NCI-H2029 (cell line): ENCODE measurements at regions not wholly inside any gene's neighbourhood (a gene's known extent, or its start where the extent isn't known, plus 50 kb on each side); places are given as distances from the start of the nearest gene placed in this dataset.

Experiments used
- DNase-seq: peaks from one replicate; lab custom pipeline; 2025; lab: John Stamatoyannopoulos, UW

DNA sequence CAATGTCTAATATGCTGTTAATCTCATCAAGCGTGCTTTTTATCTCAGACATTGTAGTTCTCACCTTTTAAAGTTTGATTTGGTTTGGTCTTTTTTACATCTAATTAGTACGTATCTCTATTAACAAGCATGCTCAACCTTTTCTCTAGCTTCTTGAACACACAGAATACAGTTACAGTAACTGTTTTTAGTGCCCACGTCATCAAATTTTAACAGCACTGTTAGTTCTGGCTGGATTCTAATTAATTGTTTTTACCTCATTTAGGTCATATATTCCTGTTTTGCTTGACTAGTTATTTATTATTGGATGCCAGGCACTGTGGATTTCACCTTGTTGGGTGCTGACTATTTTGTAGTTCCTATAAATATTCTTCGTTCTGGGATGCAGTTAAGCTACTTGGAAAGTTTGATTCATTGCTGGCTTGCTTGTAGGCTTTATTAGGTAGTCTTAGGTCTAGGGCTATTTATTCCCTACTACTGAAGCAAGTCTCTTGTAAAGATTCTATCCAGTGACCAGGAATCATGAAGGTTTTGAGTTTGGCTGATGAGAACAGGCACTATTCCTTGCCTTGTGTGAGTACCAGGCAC, 263.0 kb downstream of the ETAA1 start:
- no peak for DNase-seq

DNA sequence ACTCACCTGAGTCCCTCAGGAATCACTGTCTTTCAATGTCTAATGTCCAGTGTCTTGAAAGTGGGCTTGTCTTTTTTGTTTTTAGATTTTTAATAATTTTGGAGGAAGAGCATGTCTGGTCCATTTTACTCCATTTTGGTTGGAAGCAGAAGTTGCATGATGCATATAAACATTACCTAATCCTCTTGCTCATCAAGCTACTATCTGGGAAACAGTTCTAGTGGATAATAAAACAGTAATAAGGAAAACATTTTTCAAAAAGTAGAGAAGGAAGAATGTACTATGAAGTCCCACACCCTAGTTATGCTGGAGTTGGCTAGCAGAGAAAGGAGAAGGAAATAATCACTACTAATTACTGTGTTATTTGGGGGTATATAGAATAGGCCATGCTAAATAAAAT, 263.7 kb downstream of the ETAA1 start:
- no peak for DNase-seq

DNA sequence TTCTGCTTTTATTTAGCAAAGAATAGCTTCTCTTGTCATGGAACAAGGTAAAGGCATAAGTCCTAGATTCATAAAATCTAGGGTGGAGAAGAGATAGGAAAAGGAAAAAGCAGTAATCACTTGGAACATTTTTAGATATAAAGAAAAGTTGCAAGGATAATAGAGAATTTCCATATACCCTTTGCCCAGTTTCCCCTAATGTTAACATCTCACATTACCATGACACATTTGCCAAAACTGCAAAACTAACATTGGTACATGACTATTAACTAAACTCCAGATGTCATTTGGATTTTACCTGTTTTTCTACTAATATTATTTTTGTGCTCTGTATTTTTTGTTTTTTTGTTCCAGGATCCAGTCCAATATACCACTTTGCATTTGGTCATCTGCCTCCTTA, 265.1 kb downstream of the ETAA1 start:
- DNase-seq = no peak

DNA sequence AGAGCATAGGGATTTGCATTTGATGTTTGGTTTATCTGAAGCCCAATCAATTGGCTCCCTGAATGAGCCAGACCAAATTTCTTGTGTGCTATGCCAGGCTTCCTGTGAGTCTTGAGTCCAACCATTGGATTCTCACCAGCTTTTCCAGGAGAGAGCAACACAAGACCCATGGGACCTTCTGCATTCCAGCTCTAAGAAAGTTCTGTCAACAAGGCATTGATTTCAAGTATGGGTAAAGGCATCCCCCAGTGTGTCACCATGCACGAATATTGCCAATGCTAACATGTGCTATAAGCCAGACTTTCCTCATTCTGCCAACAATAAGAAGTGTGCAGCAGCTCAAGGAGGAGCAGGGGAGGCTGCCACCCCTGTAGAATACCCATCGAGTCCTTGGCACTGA, 266.6 kb downstream of the ETAA1 start:
- no peak for DNase-seq

DNA sequence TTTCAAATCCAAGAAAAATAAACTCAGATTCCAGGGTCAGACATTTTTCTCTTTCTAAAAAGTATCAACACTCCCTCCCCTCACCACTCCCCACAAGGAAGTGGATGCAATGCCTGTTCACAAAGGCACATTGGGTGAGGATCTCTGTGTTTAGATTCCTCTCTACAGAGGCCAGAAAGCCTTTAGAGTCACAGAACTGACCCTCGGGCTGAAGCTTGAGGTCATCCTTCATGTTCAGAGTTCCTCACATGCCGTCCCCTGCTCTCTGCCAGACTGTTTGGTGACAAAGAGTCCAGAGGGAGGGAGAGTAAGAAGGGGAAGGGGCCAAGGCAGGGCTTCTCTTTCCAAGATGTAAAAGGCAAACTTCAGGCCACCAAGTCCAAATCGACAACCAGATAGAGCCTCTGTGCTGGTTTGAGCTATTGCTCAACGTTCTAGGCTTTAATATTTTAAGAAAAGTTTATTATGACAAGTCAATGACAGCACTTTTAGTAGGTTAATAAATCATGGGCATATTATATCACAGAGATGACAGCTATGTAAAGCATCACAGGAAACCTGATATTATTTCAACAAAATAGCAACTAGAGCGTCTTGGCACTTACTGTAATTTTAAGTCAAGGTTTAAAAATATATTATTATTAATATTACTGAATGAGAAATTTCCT, 269.4 kb downstream of the ETAA1 start:
- DNase-seq = no peak

DNA sequence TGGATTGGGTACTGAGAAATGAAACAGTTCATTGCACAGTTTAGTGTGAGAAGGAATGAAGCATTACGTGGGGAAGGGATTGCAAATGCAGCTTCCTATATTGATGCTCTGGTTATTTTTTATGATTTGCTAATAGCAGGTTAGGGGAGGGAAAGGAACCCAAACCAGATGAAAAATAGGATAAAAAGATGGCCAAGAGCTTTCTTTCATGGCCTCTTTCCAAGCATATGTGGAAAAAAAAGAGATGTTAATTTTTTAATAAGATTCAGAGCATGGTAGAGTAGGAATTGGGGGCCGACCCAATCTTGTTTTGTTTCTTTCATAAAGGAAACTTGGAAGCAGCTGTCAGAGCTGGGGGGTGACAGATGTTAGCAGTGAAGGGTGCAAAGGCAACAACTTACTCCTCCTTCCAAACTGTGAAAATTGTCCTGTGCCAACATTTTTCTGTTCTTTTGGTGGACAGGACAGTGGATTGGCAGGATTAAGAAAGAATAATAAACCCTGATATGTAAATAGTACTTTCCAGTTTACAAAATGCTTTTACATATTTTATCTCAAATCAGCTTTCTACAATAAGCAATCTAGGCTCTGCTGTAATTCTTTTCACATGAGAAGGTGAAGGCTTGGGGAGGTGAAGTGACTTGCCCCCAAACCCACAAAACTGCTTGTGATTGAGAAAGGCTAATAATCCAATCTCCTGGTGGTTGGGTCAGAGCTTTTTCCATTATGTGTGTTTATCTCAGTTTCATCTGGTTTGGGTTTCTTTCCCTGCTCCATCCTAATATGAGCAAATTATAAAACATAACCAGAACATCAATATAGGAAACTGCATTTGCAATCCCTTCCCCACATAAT, 270.1 kb downstream of the ETAA1 start:
- no peak for DNase-seq

GRCh38 chr2:67668538-67668937, 271.4 kb downstream of the ETAA1 start:
- no peak for DNase-seq

GRCh38 chr2:67669168-67669567, 272.0 kb downstream of the ETAA1 start:
- no peak for DNase-seq

DNA sequence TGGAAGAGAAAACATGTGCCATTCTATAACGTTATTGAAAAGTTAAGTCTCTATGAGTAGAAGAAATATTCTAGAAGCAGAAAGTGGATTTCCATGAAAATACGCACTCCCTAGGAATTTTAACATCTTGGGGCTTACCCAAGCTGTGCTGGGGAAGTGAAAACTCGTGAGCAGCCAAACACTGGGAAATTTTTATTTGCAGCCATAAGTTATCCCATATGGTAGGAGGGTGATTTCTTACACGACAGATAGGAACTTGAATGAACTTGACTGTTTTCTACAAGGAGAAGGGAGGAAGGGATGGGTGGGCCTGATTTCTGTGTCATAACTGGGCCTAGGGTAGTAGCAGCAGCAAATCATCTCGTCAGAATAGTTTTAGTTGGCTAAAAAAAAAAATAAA, 272.6 kb downstream of the ETAA1 start:
- no peak for DNase-seq

- DNase-seq = no peak
Observed at GRCh38 chr2:67670747-67671183, 273.6 kb downstream of the ETAA1 start.

GRCh38 chr2:67671464-67672450, 274.6 kb downstream of the ETAA1 start:
- DNase-seq = no peak

DNA sequence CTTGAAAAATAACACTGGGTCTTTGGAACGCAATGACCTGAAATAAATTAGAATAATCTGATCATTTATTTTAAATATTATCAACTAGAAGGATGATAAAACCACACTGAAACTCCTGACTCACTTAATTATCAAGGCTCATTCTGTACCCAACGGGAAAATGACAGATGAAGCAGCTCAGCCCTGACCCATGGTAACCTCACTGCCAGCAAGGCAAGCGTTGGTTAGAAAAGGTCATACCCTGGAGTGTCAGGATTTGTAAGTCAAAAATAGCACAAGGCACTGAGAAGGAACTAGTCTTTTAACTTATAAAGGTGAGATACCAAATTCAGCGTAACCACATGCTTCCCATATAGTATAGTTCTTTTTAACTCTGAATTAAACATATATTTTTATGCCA, 277.5 kb downstream of the ETAA1 start:
- DNase-seq = no peak

GRCh38 chr2:67684991-67685390, 287.9 kb downstream of the ETAA1 start:
- DNase-seq = no peak

DNA sequence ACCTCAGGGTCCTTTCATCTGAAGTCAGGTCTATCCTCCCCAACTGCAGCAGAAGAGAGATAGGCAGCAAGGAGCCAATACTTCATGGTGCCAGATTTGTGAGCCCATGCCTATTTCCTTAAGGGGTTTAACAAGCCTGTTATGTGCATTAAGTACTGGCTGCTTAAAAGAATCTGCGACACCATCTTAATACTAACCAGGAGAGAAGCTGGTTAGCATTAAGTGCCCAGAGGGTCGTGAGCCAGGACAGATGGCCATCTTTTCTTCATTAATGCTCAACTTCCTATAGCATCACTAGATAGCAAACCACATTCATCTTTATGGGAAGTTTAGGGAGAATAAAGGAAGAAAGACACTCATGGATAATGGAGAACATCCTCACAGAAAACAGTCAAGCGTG, 289.1 kb downstream of the ETAA1 start:
- DNase-seq = no peak

DNA sequence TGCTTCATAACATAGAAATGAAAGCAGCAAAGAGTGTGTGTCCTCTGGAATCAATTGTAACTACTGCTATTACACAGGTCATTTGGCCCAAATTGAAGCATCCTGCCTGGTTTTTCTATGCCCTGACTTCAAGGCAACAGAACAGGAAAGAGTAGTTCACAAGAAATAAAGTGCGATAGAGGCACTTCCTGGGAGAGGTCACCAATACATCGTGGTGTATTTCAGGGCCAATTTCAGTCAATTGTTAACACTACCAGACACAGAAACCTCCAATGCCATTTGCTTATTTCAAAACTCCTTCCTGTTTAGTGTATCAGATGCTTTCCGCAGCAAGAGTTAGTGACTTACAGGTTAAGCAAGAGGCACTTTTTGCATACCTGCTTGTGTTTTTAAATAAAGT, 292.1 kb downstream of the ETAA1 start:
- no peak for DNase-seq

DNA sequence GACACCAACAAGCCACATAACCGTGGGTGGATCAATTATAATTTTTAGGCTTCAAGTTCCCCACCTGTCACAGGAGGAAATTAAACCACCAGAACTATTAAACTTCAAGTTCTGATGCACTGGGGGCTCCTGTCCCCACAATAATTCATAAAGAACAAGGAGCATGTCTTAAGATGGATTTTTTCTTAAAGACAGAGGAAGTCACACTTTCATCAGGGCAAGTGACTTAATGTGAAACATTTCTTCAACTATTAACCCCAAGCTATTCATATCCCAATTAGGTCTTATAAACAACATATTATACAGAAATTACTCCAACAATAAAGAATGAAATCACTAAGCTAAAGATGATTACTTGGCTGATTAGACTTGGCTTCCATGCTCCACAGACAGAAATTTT, 292.5 kb downstream of the ETAA1 start:
- DNase-seq = no peak

DNA sequence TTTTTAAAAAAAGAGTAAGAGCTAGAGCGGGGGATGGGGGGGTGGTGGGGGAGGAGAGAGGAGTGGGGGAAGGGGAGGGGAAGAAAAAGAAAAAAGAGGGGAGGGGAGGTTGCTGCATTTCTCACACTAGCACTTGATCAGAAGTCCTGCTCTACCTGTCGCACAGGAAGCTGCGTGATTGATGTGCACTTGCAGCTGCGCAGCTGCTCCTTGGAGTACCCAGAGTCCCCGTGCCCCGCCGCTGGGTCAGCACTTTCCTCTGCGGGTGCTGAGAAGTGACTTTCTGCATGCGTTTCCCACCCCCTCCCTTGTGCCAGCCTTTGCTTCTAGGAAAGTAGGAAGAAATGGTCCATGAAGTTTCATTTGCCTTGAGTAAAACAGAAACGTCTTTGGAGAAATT, 297.3 kb downstream of the ETAA1 start:
- DNase-seq = no peak

DNA sequence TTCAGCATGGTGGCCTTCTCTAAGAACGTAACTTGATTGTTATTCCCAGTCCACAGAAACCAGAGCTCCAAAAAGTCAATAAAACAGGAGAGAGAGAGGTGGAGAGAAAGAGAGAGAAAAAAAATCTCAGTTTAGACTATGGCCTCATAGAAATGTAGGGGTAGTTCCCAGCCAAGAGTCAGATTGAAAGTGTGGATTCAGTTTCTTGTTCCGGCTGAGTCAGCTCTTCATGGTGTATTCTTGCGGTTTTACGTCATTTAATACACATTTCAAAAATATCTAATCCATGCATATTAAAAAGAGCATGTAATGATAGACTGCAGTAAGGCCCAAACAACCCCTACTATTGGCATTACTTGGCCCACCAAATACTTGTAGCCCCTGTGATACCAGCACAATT, 303.9 kb downstream of the ETAA1 start:
- DNase-seq = no peak

DNA sequence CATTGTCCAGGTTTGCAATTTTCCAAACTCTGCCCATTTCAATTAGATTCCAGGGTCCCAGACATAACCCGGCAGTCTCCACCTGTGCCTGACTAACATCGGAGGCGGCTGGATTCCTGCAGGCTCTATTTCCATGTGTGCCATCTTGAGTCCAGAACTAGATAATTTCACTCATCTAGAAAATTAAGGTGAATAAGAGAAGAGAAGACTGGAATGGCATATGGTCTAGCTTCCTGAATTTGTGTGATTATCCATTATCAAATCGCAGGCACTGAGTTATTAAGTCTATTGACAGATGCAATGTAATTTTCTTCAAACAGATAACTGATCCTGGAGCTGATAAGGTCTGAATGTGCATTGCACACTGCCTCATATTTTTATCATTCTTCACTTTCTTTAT, 305.2 kb downstream of the ETAA1 start:
- DNase-seq = no peak

- DNase-seq = peak; percentile 44
Observed at GRCh38 chr2:67702937-67703336, 305.8 kb downstream of the ETAA1 start.

GRCh38 chr2:67706082-67706481, 308.9 kb downstream of the ETAA1 start:
- no peak for DNase-seq

GRCh38 chr2:67707896-67708295, 310.8 kb downstream of the ETAA1 start:
- no peak for DNase-seq
